Endothelial cell of umbilical vein (primary cell): ENCODE measurements at regions not wholly inside any gene's neighbourhood (a gene's known extent, or its start where the extent isn't known, plus 50 kb on each side); places are given as distances from the start of the nearest gene placed in this dataset.

Experiments
- BruUV-seq: library from RNA; stranded (reverse); fragments of 400-500 nt; replicated peaks from 2 replicates; lab custom pipeline; 2021; lab: Mats Ljungman, UMichigan
- CTCF ChIA-PET: fragments of 300-600, 350-600 bp; sonication (Branson Sonifier 250); formaldehyde crosslinking; loops from one replicate; lab custom pipeline; 2021; ENCODE audit warnings: antibody characterized with exemption, inconsistent platforms; lab: Charles Lee
- POLR2A ChIA-PET: fragments of 300-600, 350-600 bp; sonication (Branson Sonifier 250); formaldehyde crosslinking; loops from one replicate; lab custom pipeline; 2021; ENCODE audit warnings: antibody characterized with exemption, inconsistent platforms; lab: Charles Lee
- DNase-seq: peaks from one replicate; pipeline ENCODE4 v3.0.0-alpha.2; 2011; ENCODE audit warnings: low read depth, low spot score
- FAIRE-seq: peaks from 2 replicates; lab custom pipeline; 2011; peaks lifted over from hg19 to GRCh38; lab: Jason Lieb, UNC
- H2AFZ ChIP-seq: 2 replicates; pipeline ENCODE4 v1.6.0; 2012; ENCODE audit warnings: low read depth, low read length, control low read depth, inconsistent platforms
- H3K27ac ChIP-seq: 2 replicates; pipeline ENCODE4 v1.5.1; 2011; ENCODE audit warnings: low read depth, mild to moderate bottlenecking, control low read depth, low read length, moderate library complexity; ENCODE audit not compliant: insufficient read depth
- H3K27me3 ChIP-seq, 2 experiments: 2 replicates each; pipeline versions ENCODE4 v1.6.0 to v1.6.1; 2011; ENCODE audit warnings: low read length in 2 of 2, mixed read lengths in 1 of 2; ENCODE audit not compliant: control insufficient read depth in 2 of 2, insufficient read depth in 2 of 2
- H3K36me3 ChIP-seq, 2 experiments: 2 replicates in 1 of 2; 3 replicates in 1 of 2; pipeline ENCODE4 v1.5.1; 2011; ENCODE audit warnings: low read length in 2 of 2, mild to moderate bottlenecking in 1 of 2, moderate library complexity in 1 of 2; ENCODE audit not compliant: control insufficient read depth in 2 of 2, insufficient read depth in 2 of 2; ENCODE audit errors: extremely low read depth in 1 of 2
- H3K4me1 ChIP-seq: 3 replicates; pipeline ENCODE4 v1.5.1; 2011; ENCODE audit warnings: mild to moderate bottlenecking, low read length; ENCODE audit not compliant: control insufficient read depth, insufficient read depth; ENCODE audit errors: extremely low read depth
- H3K4me2 ChIP-seq: 2 replicates; pipeline ENCODE4 v1.6.1; 2011; ENCODE audit warnings: low read length, control low read depth, mixed read lengths; ENCODE audit not compliant: insufficient read depth
- H3K4me3 ChIP-seq, 3 experiments: fragments of 200-600 bp in 1 of 3; sonication (generic), shearing (Covaris generic) in 1 of 3; replicated peaks in 1 of 3; 2 replicates each; pipeline ENCODE4 v1.5.1; 2011 to 2016; ENCODE audit warnings: control low read depth in 3 of 3, low read length in 3 of 3, mild to moderate bottlenecking in 2 of 3, inconsistent platforms in 1 of 3, low read depth in 1 of 3, moderate library complexity in 1 of 3; ENCODE audit not compliant: insufficient read depth in 1 of 3
- H3K79me2 ChIP-seq: 2 replicates; pipeline ENCODE4 v1.6.0; 2012; ENCODE audit warnings: low read length, inconsistent platforms; ENCODE audit not compliant: control insufficient read depth, insufficient read depth
- H3K9ac ChIP-seq: replicated peaks from 2 replicates; pipeline ENCODE3; 2011; ENCODE audit warnings: low read length, control low read depth; ENCODE audit not compliant: insufficient read depth; ENCODE audit errors: extremely low read depth
- H3K9me1 ChIP-seq: replicated peaks from 3 replicates; pipeline ENCODE4 v1.6.0; 2011; ENCODE audit warnings: mild to moderate bottlenecking, low read length; ENCODE audit not compliant: control insufficient read depth, insufficient read depth; ENCODE audit errors: extremely low read depth
- H3K9me3 ChIP-seq: replicated peaks from 2 replicates; pipeline ENCODE4 v1.5.1; 2012; ENCODE audit warnings: low read length, inconsistent platforms; ENCODE audit not compliant: control insufficient read depth, insufficient read depth
- H4K20me1 ChIP-seq: replicated peaks from 2 replicates; pipeline ENCODE3; 2011; ENCODE audit warnings: mild to moderate bottlenecking, low read length; ENCODE audit not compliant: control insufficient read depth, insufficient read depth; ENCODE audit errors: extremely low read depth
- EZH2 ChIP-seq: IDR thresholded peaks from 2 replicates; pipeline ENCODE4 v1.6.1; 2012; ENCODE audit warnings: borderline replicate concordance, low read depth, mild to moderate bottlenecking, moderate library complexity, low read length, inconsistent platforms; ENCODE audit not compliant: severe bottlenecking
- FOS ChIP-seq: IDR thresholded peaks from 2 replicates; pipeline ENCODE4 v1.6.1; 2011; ENCODE audit warnings: mild to moderate bottlenecking, low read length, moderate library complexity, borderline replicate concordance; ENCODE audit not compliant: insufficient read depth
- GATA2 ChIP-seq: IDR thresholded peaks from 2 replicates; pipeline ENCODE4 v1.7.0; 2011; ENCODE audit warnings: low read depth, mild to moderate bottlenecking, moderate library complexity, mixed read lengths, low read length; ENCODE audit not compliant: insufficient read length, insufficient read depth
- JUN ChIP-seq: IDR thresholded peaks from 2 replicates; pipeline ENCODE4 v1.6.1; 2011; ENCODE audit warnings: borderline replicate concordance, low read depth; ENCODE audit not compliant: insufficient read length, insufficient read depth
- MAX ChIP-seq: IDR thresholded peaks from 2 replicates; pipeline ENCODE4 v1.6.1; 2011; ENCODE audit not compliant: insufficient read depth, insufficient read length
- MYC ChIP-seq: IDR thresholded peaks from one replicate; pipeline ENCODE4 v1.6.1; 2011; ENCODE audit warnings: mild to moderate bottlenecking, low read depth, low read length
- POLR2A ChIP-seq: IDR thresholded peaks from 2 replicates; pipeline ENCODE4 v1.6.1; 2012; ENCODE audit warnings: low read depth, mild to moderate bottlenecking, control low read depth, low read length
- POLR2AphosphoS5 ChIP-seq: IDR thresholded peaks from 2 replicates; pipeline ENCODE4 v1.6.1; 2012; ENCODE audit warnings: low read depth, mild to moderate bottlenecking, control low read depth, low read length, moderate library complexity; ENCODE audit not compliant: insufficient read depth
- dilution Hi-C: fragments of 300-500 bp; cut with MboI; formaldehyde crosslinking; loops from one replicate; pipeline ENCODE4 v1.15.0; 2019; ENCODE audit warnings: low sequenced_read_pairs; ENCODE audit not compliant: extremely low pct_ligation_motif_present
- intact Hi-C: fragments of 100-400 bp; cut with micrococcal nuclease; formaldehyde crosslinking; loops from one replicate; pipeline ENCODE4 v1.10.0; 2022
- TF ChIP-seq, protein P1 (sequence below), 2 donors: IDR thresholded peaks; 1 replicate in 1 of 2; 2 replicates in 1 of 2; pipeline ENCODE4 v1.5.1; 2011; ENCODE audit warnings: low read length in 2 of 2, mild to moderate bottlenecking in 2 of 2, moderate library complexity in 2 of 2, control low read depth in 1 of 2, inconsistent platforms in 1 of 2, low read depth in 1 of 2; ENCODE audit not compliant: insufficient read depth in 1 of 2; ENCODE audit errors: extremely low read depth in 1 of 2

DNA sequence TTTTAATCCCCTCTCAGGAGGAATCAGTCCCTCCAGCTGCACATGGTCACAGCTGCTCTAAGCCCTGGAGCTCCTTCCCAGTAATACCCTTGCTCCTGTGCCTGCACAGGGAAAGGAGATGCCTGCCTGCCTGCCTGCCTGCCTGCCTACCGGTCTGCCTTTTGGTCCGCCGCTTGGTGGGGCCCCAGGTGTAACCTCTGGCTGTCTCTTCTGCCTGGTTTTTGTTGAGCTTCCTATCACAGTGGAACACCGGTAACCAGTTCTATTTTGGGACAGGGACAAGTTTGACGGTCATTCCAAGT, 99.8 kb downstream of the DAD1 start:
- intact Hi-C loops, result no loop called here
- no peak for FAIRE-seq
- CTCF ChIA-PET, result interaction anchor here (0.7 kb wide), 1 partner anchor 11 kb away, joined by 4 read pairs; no protein-coding TSS in a partner anchor

More for the DNA sequence above, 99.8 kb downstream of the DAD1 start:
- no peaks in the 10 kb centered on the region for H3K36me3 ChIP-seq
- no TSS peak for BruUV-seq
- H3K4me2 ChIP-seq, result no peak overlapping the region
- H3K27me3 ChIP-seq, result peaks cover 55 to 57% of the 10 kb centered on the region in 2 experiments
- H4K20me1 ChIP-seq, result no peaks in the 10 kb centered on the region
- H3K27ac ChIP-seq, result no peak overlapping the region
- H3K9me3 ChIP-seq, result no peaks in the 10 kb centered on the region
- H3K9me1 ChIP-seq, result no peaks in the 10 kb centered on the region
- H3K4me3 ChIP-seq, result no peak overlapping the region
- dilution Hi-C loops, result no loop called here
- no peak overlapping the region for H2AFZ ChIP-seq
- no peak for DNase-seq
- TF ChIP-seq POLR2AphosphoS5 (no peak), GATA2 (no peak), MYC (no peak), POLR2A (no peak), JUN (no peak), MAX (no peak), FOS (no peak), EZH2 (no peak)
- TF ChIP-seq, protein P1, sequence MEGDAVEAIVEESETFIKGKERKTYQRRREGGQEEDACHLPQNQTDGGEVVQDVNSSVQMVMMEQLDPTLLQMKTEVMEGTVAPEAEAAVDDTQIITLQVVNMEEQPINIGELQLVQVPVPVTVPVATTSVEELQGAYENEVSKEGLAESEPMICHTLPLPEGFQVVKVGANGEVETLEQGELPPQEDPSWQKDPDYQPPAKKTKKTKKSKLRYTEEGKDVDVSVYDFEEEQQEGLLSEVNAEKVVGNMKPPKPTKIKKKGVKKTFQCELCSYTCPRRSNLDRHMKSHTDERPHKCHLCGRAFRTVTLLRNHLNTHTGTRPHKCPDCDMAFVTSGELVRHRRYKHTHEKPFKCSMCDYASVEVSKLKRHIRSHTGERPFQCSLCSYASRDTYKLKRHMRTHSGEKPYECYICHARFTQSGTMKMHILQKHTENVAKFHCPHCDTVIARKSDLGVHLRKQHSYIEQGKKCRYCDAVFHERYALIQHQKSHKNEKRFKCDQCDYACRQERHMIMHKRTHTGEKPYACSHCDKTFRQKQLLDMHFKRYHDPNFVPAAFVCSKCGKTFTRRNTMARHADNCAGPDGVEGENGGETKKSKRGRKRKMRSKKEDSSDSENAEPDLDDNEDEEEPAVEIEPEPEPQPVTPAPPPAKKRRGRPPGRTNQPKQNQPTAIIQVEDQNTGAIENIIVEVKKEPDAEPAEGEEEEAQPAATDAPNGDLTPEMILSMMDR (IDR thresholded peaks at IDR 0.05; ENCODE audit: extremely low read depth in 1 of 2, insufficient read depth in 1 of 2, low read depth in 1 of 2, low read length in 2 of 2), result no peak
- no peaks in the 10 kb centered on the region for H3K4me1 ChIP-seq
- POLR2A ChIA-PET, result no interaction called here
- no peaks in the 10 kb centered on the region for H3K79me2 ChIP-seq
- H3K9ac ChIP-seq, result no peak overlapping the region
